Endodermal cell (in vitro differentiated cells): ENCODE measurements at regions not wholly inside any gene's neighbourhood (a gene's known extent, or its start where the extent isn't known, plus 50 kb on each side); places are given as distances from the start of the nearest gene placed in this dataset.

Experiments used
- DNase-seq: peaks from one replicate; pipeline ENCODE4 v3.0.0-alpha.2; 2017
- H3K27ac ChIP-seq: 2 replicates; pipeline ENCODE4 v1.5.1; 2013; ENCODE audit warnings: mild to moderate bottlenecking, low read depth, low read length, moderate library complexity
- H3K27me3 ChIP-seq: 2 replicates; pipeline ENCODE4 v1.6.1; 2013; ENCODE audit warnings: mild to moderate bottlenecking, low read length, moderate library complexity; ENCODE audit not compliant: insufficient read depth, control insufficient read depth, poor library complexity, severe bottlenecking
- H3K36me3 ChIP-seq: 2 replicates; pipeline ENCODE4 v1.7.0; 2013; ENCODE audit warnings: mild to moderate bottlenecking, low read length, moderate library complexity; ENCODE audit not compliant: control insufficient read depth, insufficient read depth
- H3K4me1 ChIP-seq: one replicate; pipeline ENCODE4 v1.7.0; 2013; ENCODE audit warnings: low read length; ENCODE audit not compliant: control insufficient read depth, insufficient read depth
- H3K4me3 ChIP-seq: 2 replicates; pipeline ENCODE4 v1.5.1; 2013; ENCODE audit warnings: mild to moderate bottlenecking, low read length, moderate library complexity
- H3K9ac ChIP-seq: 2 replicates; pipeline ENCODE4 v1.6.1; 2013; ENCODE audit warnings: mild to moderate bottlenecking, low read length, moderate library complexity; ENCODE audit not compliant: poor library complexity, severe bottlenecking; ENCODE audit errors: extremely low read depth
- H3K9me3 ChIP-seq: 2 replicates; pipeline ENCODE4 v1.6.1; 2013; ENCODE audit warnings: mild to moderate bottlenecking, low read length, moderate library complexity; ENCODE audit not compliant: control insufficient read depth
- H3K27ac Mint-ChIP-seq: 2 replicates; pipeline ENCODE4 v1.8.0; 2020; ENCODE audit warnings: mixed read lengths
- H3K27me3 Mint-ChIP-seq: 2 replicates; pipeline ENCODE4 v1.8.0; 2021; ENCODE audit warnings: mild to moderate bottlenecking, mixed read lengths; ENCODE audit not compliant: insufficient read depth
- H3K36me3 Mint-ChIP-seq: 2 replicates; pipeline ENCODE4 v1.8.0; 2020; ENCODE audit warnings: low read depth, mixed read lengths
- H3K4me1 Mint-ChIP-seq: 2 replicates; pipeline ENCODE4 v1.8.0; 2020; ENCODE audit warnings: mixed read lengths
- H3K4me3 Mint-ChIP-seq: 2 replicates; pipeline ENCODE4 v1.8.0; 2020; ENCODE audit warnings: mild to moderate bottlenecking, moderate library complexity, mixed read lengths
- H3K9me3 Mint-ChIP-seq: 2 replicates; pipeline ENCODE4 v1.8.0; 2020; ENCODE audit warnings: mild to moderate bottlenecking, mixed read lengths
- WGBS, 2 experiments: methylation state at CpG; one replicate each; pipeline versions ENCODE4 v1.1.5 to v1.1.7; 2013; ENCODE audit warnings: missing lambda C conversion rate in 2 of 2, mixed read lengths in 1 of 2; ENCODE audit not compliant: insufficient coverage in 1 of 2, insufficient read length in 1 of 2; 5-methylcytosine and 5-hydroxymethylcytosine counted together
- TF ChIP-seq, protein P1 (sequence below): fragments of 200-600 bp; sonication (generic); conservative IDR thresholded peaks from 2 replicates; pipeline ENCODE4 v1.5.0; 2021; ENCODE audit warnings: antibody characterized with exemption, mild to moderate bottlenecking

DNA sequence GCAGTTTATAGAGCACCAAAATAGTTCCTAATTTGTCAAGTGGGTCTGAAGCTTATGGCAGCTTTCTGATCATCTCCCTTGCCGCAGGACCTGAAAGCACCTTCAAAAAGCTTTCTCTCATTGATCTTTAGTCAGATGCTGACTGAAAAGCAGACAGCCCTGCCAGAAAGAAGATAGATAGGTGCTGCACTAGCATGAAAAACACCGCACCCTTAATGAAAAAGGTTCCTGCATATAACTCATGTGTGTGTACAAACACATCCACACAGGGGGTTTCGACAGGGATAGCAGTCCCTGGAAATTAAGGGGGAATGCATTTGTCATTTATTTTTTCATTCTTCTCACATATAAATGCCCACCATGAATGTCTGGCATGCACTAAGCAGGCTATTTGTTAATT, 361.7 kb upstream of the SNX7 start:
- H3K4me3 Mint-ChIP-seq: no peak overlapping the region
- no peaks in the 10 kb centered on the region for H3K4me1 ChIP-seq
- H3K36me3 Mint-ChIP-seq: peaks cover 3% of the 10 kb centered on the region
- no peaks in the 10 kb centered on the region for H3K36me3 ChIP-seq
- H3K27me3 ChIP-seq: no peaks in the 10 kb centered on the region
- H3K27me3 Mint-ChIP-seq: no peaks in the 10 kb centered on the region
- WGBS, 2 experiments: 14 to 84% methylated on average over 1 to 3 of the region's 3 CpGs
- H3K9me3 ChIP-seq: no peaks in the 10 kb centered on the region
- no peak for DNase-seq
- TF ChIP-seq, protein P1, sequence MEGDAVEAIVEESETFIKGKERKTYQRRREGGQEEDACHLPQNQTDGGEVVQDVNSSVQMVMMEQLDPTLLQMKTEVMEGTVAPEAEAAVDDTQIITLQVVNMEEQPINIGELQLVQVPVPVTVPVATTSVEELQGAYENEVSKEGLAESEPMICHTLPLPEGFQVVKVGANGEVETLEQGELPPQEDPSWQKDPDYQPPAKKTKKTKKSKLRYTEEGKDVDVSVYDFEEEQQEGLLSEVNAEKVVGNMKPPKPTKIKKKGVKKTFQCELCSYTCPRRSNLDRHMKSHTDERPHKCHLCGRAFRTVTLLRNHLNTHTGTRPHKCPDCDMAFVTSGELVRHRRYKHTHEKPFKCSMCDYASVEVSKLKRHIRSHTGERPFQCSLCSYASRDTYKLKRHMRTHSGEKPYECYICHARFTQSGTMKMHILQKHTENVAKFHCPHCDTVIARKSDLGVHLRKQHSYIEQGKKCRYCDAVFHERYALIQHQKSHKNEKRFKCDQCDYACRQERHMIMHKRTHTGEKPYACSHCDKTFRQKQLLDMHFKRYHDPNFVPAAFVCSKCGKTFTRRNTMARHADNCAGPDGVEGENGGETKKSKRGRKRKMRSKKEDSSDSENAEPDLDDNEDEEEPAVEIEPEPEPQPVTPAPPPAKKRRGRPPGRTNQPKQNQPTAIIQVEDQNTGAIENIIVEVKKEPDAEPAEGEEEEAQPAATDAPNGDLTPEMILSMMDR: no peak
- no peak overlapping the region for H3K27ac Mint-ChIP-seq
- H3K9me3 Mint-ChIP-seq: peaks cover 8% of the 10 kb centered on the region
- H3K4me1 Mint-ChIP-seq: peaks cover 10% of the 10 kb centered on the region
- H3K9ac ChIP-seq: no peak overlapping the region
- H3K4me3 ChIP-seq: no peak overlapping the region
- no peak overlapping the region for H3K27ac ChIP-seq

DNA sequence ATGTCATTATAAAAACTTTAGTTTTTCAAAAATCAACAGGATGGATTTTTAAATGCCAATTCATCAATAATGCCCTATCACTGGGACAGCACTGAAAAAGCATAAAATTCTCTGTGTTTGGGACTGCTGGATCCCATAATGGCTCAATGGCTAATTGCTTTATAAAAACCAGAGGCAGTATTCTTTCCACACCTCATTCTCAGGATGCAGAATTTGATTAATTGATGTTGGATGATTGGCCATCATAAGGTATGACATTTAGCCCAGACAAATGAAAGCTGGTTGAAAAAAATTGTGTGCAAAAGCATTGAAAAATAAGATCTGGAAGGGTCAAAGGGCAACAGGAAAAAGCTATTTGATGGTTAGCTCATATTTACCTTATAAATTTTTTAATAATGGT, 362.2 kb upstream of the SNX7 start:
- Mint-ChIP-seq H3K36me3 (peaks cover 3% of the 10 kb centered on the region), H3K4me1 (peaks cover 10% of the 10 kb centered on the region), H3K27me3 (no peaks in the 10 kb centered on the region), H3K27ac (no peak overlapping the region), H3K4me3 (no peak overlapping the region), H3K9me3 (peaks cover 8% of the 10 kb centered on the region)
- Histone ChIP-seq H3K4me3 (no peak overlapping the region), H3K9me3 (no peaks in the 10 kb centered on the region), H3K27ac (no peak overlapping the region), H3K9ac (no peak overlapping the region), H3K36me3 (no peaks in the 10 kb centered on the region), H3K4me1 (no peaks in the 10 kb centered on the region), H3K27me3 (no peaks in the 10 kb centered on the region)
- DNase-seq: no peak
- TF ChIP-seq, protein P1: no peak

DNA sequence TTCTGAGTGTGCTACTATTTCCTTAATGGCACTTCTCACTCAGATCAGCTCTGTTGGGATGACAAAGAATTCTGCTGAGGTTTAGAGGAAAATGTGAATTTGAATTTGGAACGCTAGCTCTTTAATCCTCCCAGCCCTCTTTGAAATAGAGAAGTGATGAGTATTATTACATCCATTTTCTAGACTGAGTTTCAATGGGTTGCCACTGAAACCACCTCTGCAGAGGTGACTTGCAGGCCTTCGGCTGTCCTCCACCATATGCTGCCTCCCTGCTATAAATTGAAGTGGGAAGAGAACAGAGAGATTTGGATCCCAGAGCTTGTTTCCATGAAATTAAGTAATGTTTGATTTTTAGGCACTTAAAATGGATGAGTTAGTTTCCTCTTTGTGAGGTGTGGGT, 363.2 kb upstream of the SNX7 start:
- Histone ChIP-seq H3K9me3 (no peaks in the 10 kb centered on the region), H3K27me3 (no peaks in the 10 kb centered on the region), H3K9ac (no peak overlapping the region), H3K27ac (no peak overlapping the region), H3K4me3 (no peak overlapping the region), H3K36me3 (no peaks in the 10 kb centered on the region), H3K4me1 (no peaks in the 10 kb centered on the region)
- TF ChIP-seq, protein P1: no peak
- H3K4me3 Mint-ChIP-seq: no peak overlapping the region
- no peaks in the 10 kb centered on the region for H3K27me3 Mint-ChIP-seq
- peaks cover 10% of the 10 kb centered on the region for H3K4me1 Mint-ChIP-seq
- H3K36me3 Mint-ChIP-seq: peaks cover 3% of the 10 kb centered on the region
- peaks cover 8% of the 10 kb centered on the region for H3K9me3 Mint-ChIP-seq
- H3K27ac Mint-ChIP-seq: no peak overlapping the region
- 96 to 100% methylated on average over 1 of the region's 2 CpGs for WGBS, 2 experiments
- no peak for DNase-seq
